Tibial nerve (tissue), 4 donors: ENCODE measurements at regions not wholly inside any gene's neighbourhood (a gene's known extent, or its start where the extent isn't known, plus 50 kb on each side); places are given as distances from the start of the nearest gene placed in this dataset.

Experiments used
- DNase-seq, 2 donors: peaks; one replicate each; pipeline ENCODE4 v3.0.0-alpha.2; 2019; ENCODE audit warnings: low spot score in 2 of 2
- H3K27ac ChIP-seq, 4 donors: fragments of 200-600 bp; sonication (generic) in 3 of 4; one replicate each; pipeline ENCODE4 v1.5.1; 2017 to 2019; ENCODE audit warnings: mild to moderate bottlenecking in 1 of 4
- H3K27me3 ChIP-seq, 2 donors: fragments of 200-600 bp; sonication (generic) in 1 of 2; one replicate each; pipeline versions ENCODE4 v1.5.1 to v1.6.0; 2017 to 2019
- H3K36me3 ChIP-seq, 3 donors: fragments of 200-600 bp; sonication (generic); one replicate each; pipeline ENCODE4 v1.5.1; 2018 to 2019
- H3K4me1 ChIP-seq, 4 donors: fragments of 200-600 bp; sonication (generic) in 3 of 4; one replicate each; pipeline ENCODE4 v1.5.1; 2017 to 2019
- H3K4me3 ChIP-seq, 4 donors: fragments of 200-600 bp; sonication (generic) in 3 of 4; one replicate each; pipeline ENCODE4 v1.5.1; 2017 to 2019; ENCODE audit warnings: mild to moderate bottlenecking in 1 of 4, moderate library complexity in 1 of 4
- H3K9me3 ChIP-seq, 4 donors: fragments of 200-600 bp; sonication (generic) in 3 of 4; one replicate each; pipeline ENCODE4 v1.5.1; 2017 to 2019
- CTCF ChIP-seq, 5 experiments: fragments of 200-600 bp in 3 of 5; fragments of 450-650 bp in 2 of 5; sonication (generic) in 3 of 5; IDR thresholded peaks; one replicate each; pipeline ENCODE4 v1.5.1; 2016 to 2019; ENCODE audit warnings: antibody characterized with exemption in 5 of 5, mild to moderate bottlenecking in 3 of 5, moderate library complexity in 2 of 5
- EP300 ChIP-seq, 2 donors: sonication (generic); formaldehyde crosslinking; IDR thresholded peaks; one replicate each; pipeline ENCODE4 v1.6.1; 2017; ENCODE audit warnings: antibody characterized with exemption in 2 of 2, mild to moderate bottlenecking in 1 of 2
- POLR2A ChIP-seq, 2 donors: fragments of 450-650 bp; IDR thresholded peaks; one replicate each; pipeline ENCODE4 v1.6.1; 2017; ENCODE audit warnings: antibody characterized with exemption in 2 of 2, mild to moderate bottlenecking in 2 of 2, moderate library complexity in 2 of 2
- WGBS, 2 donors: methylation state at CpG; one replicate each; pipeline ENCODE4 v1.1.5; 2018; 5-methylcytosine and 5-hydroxymethylcytosine counted together

- no peak overlapping the region for H3K4me3 ChIP-seq
Observed at GRCh38 chr16:18059577-18059976, 277.0 kb downstream of the NPIPA8 start.

GRCh38 chr16:18059089-18059488 is 277.4 kb downstream of the NPIPA8 start:
- Histone ChIP-seq H3K27ac (no peak overlapping the region), H3K4me1 (no peaks in the 10 kb centered on the region), H3K9me3 (peaks cover 0 to 4% (median 0%) of the 10 kb centered on the region in 4 donors), H3K4me3 (no peak overlapping the region), H3K27me3 (no peaks in the 10 kb centered on the region), H3K36me3 (no peaks in the 10 kb centered on the region)
- DNase-seq, result no peak
- 97 to 98% methylated on average over 1 of the region's 1 CpG for WGBS, 2 donors
- no peak for TF ChIP-seq EP300 (IDR thresholded peaks at IDR 0.05)
- no peak for TF ChIP-seq POLR2A (IDR thresholded peaks at IDR 0.05)
- TF ChIP-seq CTCF (IDR thresholded peaks at IDR 0.05), result no peak

More at GRCh38 chr16:18059577-18059976, 277.0 kb downstream of the NPIPA8 start:
- Histone ChIP-seq H3K27ac (no peak overlapping the region), H3K27me3 (no peaks in the 10 kb centered on the region), H3K36me3 (no peaks in the 10 kb centered on the region), H3K9me3 (peaks cover 0 to 4% (median 0%) of the 10 kb centered on the region in 4 donors), H3K4me1 (no peaks in the 10 kb centered on the region)
- WGBS, 2 donors, result 87 to 88% methylated on average over 6 of the region's 6 CpGs
- TF ChIP-seq EP300 (IDR thresholded peaks at IDR 0.05), result no peak
- no peak for TF ChIP-seq POLR2A (IDR thresholded peaks at IDR 0.05)
- DNase-seq, result no peak

GRCh38 chr16:18055411-18055916 is 281.1 kb downstream of the NPIPA8 start:
- DNase-seq, result no peak
- Histone ChIP-seq H3K27me3 (no peaks in the 10 kb centered on the region), H3K4me1 (no peaks in the 10 kb centered on the region), H3K4me3 (no peak overlapping the region), H3K9me3 (peaks cover 0 to 4% (median 0%) of the 10 kb centered on the region in 4 donors), H3K27ac (no peak overlapping the region), H3K36me3 (no peaks in the 10 kb centered on the region)
- TF ChIP-seq CTCF (IDR thresholded peaks at IDR 0.05) (no peak), POLR2A (IDR thresholded peaks at IDR 0.05) (no peak), EP300 (IDR thresholded peaks at IDR 0.05) (no peak)
- 70 to 75% methylated on average over 4 of the region's 4 CpGs for WGBS, 2 donors

GRCh38 chr16:18050777-18051176 is 285.8 kb downstream of the NPIPA8 start:
- no peak for DNase-seq
- Histone ChIP-seq H3K9me3 (no peaks in the 10 kb centered on the region), H3K36me3 (no peaks in the 10 kb centered on the region), H3K4me1 (no peaks in the 10 kb centered on the region), H3K27ac (no peak overlapping the region), H3K27me3 (no peaks in the 10 kb centered on the region), H3K4me3 (no peak overlapping the region)
- 74 to 76% methylated on average over 6 of the region's 6 CpGs for WGBS, 2 donors
- TF ChIP-seq CTCF (IDR thresholded peaks at IDR 0.05) (no peak), EP300 (IDR thresholded peaks at IDR 0.05) (no peak), POLR2A (IDR thresholded peaks at IDR 0.05) (no peak)

- Histone ChIP-seq H3K4me1 (no peaks in the 10 kb centered on the region), H3K27me3 (no peaks in the 10 kb centered on the region), H3K9me3 (no peaks in the 10 kb centered on the region), H3K36me3 (no peaks in the 10 kb centered on the region), H3K27ac (no peak overlapping the region), H3K4me3 (no peak overlapping the region)
- TF ChIP-seq CTCF (IDR thresholded peaks at IDR 0.05) (no peak), POLR2A (IDR thresholded peaks at IDR 0.05) (no peak), EP300 (IDR thresholded peaks at IDR 0.05) (no peak)
- WGBS, 2 donors, result 76 to 83% methylated on average over 7 of the region's 7 CpGs
- DNase-seq, result no peak
Observed at GRCh38 chr16:18050234-18050633, 286.3 kb downstream of the NPIPA8 start.
